K562 (cell line): ENCODE measurements at regions not wholly inside any gene's neighbourhood (a gene's known extent, or its start where the extent isn't known, plus 50 kb on each side); places are given as distances from the start of the nearest gene placed in this dataset.

Experiments
- ATAC-seq: fragments of 200-7000 bp; cut with Tn5 transposase; 3 replicates; pipeline ENCODE4 v1.9.1; 2020; ENCODE audit warnings: moderate library complexity
- BruUV-seq: library from RNA; stranded (reverse); fragments of 400-500 nt; replicated peaks from 2 replicates; lab custom pipeline; 2021; lab: Mats Ljungman, UMichigan
- CTCF ChIA-PET: fragments of 300-600 bp; formaldehyde crosslinking; extraction: SDS; loops from one replicate; lab custom pipeline; 2021; ENCODE audit warnings: low intra/inter-chr PET ratio; lab: Yijun Ruan, JAX
- POLR2A ChIA-PET: fragments of 300-600, 350-650 bp; sonication (Branson Sonifier 250); formaldehyde crosslinking; extraction: SDS; loops from one replicate; lab custom pipeline; 2021; ENCODE audit warnings: antibody characterized with exemption, inconsistent platforms; lab: Yijun Ruan, JAX
- DNase-seq, 4 experiments: peaks; one replicate each; pipeline versions ENCODE4 v3.0.0 to v3.0.0-alpha.2; 2011 to 2018; ENCODE audit warnings: low spot score in 3 of 4, mixed read lengths in 3 of 4; ENCODE audit errors: extremely low read depth in 1 of 4
- FAIRE-seq: peaks from 2 replicates; lab custom pipeline; 2011; peaks lifted over from hg19 to GRCh38; lab: Jason Lieb, UNC
- H2AFZ ChIP-seq: 2 replicates; pipeline ENCODE4 v1.6.0; 2011; ENCODE audit warnings: low read depth, low read length, control low read depth, inconsistent platforms
- H3K27ac ChIP-seq: fragments of 200-600 bp; 3 replicates; pipeline ENCODE4 v1.8.0; 2011; ENCODE audit warnings: low read depth, mild to moderate bottlenecking, control low read depth, inconsistent platforms, low read length, moderate library complexity, mixed read lengths; ENCODE audit errors: extremely low read depth
- H3K27me3 ChIP-seq, 2 experiments: fragments of 300-600 bp in 1 of 2; 2 replicates in 1 of 2; 3 replicates in 1 of 2; pipeline versions ENCODE4 v1.6.0 to v1.8.0; 2011; ENCODE audit warnings: inconsistent platforms in 2 of 2, low read length in 2 of 2, mild to moderate bottlenecking in 1 of 2, mixed read lengths in 1 of 2, moderate library complexity in 1 of 2; ENCODE audit not compliant: control insufficient read depth in 2 of 2, insufficient read depth in 2 of 2
- H3K36me3 ChIP-seq: fragments of 300-600 bp; 3 replicates; pipeline ENCODE4 v1.8.0; 2011; ENCODE audit warnings: mild to moderate bottlenecking, low read length, inconsistent platforms; ENCODE audit not compliant: control insufficient read depth, insufficient read depth
- H3K4me1 ChIP-seq, 2 experiments: fragments of 200-600 bp in 1 of 2; replicated peaks in 1 of 2; 2 replicates in 1 of 2; 3 replicates in 1 of 2; pipeline versions ENCODE4 v1.5.1 to v1.8.0; 2011; ENCODE audit warnings: inconsistent platforms in 2 of 2, low read length in 2 of 2, mild to moderate bottlenecking in 1 of 2, mixed read lengths in 1 of 2, moderate library complexity in 1 of 2; ENCODE audit not compliant: control insufficient read depth in 2 of 2, insufficient read depth in 2 of 2
- H3K4me2 ChIP-seq: 2 replicates; pipeline ENCODE4 v1.6.1; 2011; ENCODE audit warnings: low read length, control low read depth, inconsistent platforms, mixed read lengths; ENCODE audit not compliant: insufficient read depth
- H3K4me3 ChIP-seq: fragments of 200-600 bp; sonication (generic), shearing (Covaris generic); 2 replicates; pipeline ENCODE4 v1.5.1; 2016; ENCODE audit warnings: control low read depth, inconsistent platforms
- H3K79me2 ChIP-seq: fragments of 200-600 bp; 3 replicates; pipeline ENCODE4 v1.8.0; 2011; ENCODE audit warnings: low read length, inconsistent platforms; ENCODE audit not compliant: control insufficient read depth, insufficient read depth
- H3K9ac ChIP-seq, 2 experiments: 2 replicates each; pipeline versions ENCODE4 v1.6.0 to v1.6.1; 2011; ENCODE audit warnings: low read depth in 2 of 2, low read length in 2 of 2, control low read depth in 1 of 2, inconsistent platforms in 1 of 2, mild to moderate bottlenecking in 1 of 2, mixed read lengths in 1 of 2; ENCODE audit not compliant: insufficient read depth in 1 of 2
- H3K9me1 ChIP-seq: one replicate; pipeline ENCODE4 v1.6.0; 2011; ENCODE audit warnings: inconsistent platforms, mild to moderate bottlenecking, low read length, moderate library complexity; ENCODE audit not compliant: control insufficient read depth, insufficient read depth
- H3K9me3 ChIP-seq: replicated peaks from 2 replicates; pipeline ENCODE4 v1.5.1; 2011; ENCODE audit warnings: low read depth, low read length, inconsistent platforms; ENCODE audit not compliant: control insufficient read depth, insufficient read depth
- H4K20me1 ChIP-seq: replicated peaks from 2 replicates; pipeline ENCODE4 v1.6.1; 2011; ENCODE audit warnings: low read length, inconsistent platforms, mixed read lengths; ENCODE audit not compliant: control insufficient read depth, insufficient read depth
- CBFB ChIP-seq: sonication (generic); formaldehyde crosslinking; IDR thresholded peaks from 2 replicates; pipeline ENCODE4 v1.4.0; 2020; ENCODE audit warnings: mild to moderate bottlenecking, missing genetic modification reagents
- CHD1 ChIP-seq: fragments of 200-600 bp; sonication (generic); IDR thresholded peaks from one replicate; pipeline ENCODE4 v1.6.1; 2012; ENCODE audit warnings: mild to moderate bottlenecking, moderate library complexity, low read length, inconsistent platforms
- DDX20 ChIP-seq: fragments of 450-650 bp; IDR thresholded peaks from 2 replicates; pipeline ENCODE4 v1.6.1; 2016; ENCODE audit warnings: missing genetic modification characterization, low read depth, mild to moderate bottlenecking, missing compliant biosample characterization, moderate library complexity
- FOXA1 ChIP-seq: fragments of 450-650 bp; IDR thresholded peaks from 2 replicates; pipeline ENCODE4 v1.6.1; 2016; ENCODE audit warnings: mild to moderate bottlenecking, borderline replicate concordance
- FUS ChIP-seq: fragments of 200-400 bp; formaldehyde crosslinking; optimal IDR thresholded peaks from 2 replicates; pipeline ENCODE3; 2017; ENCODE audit warnings: low read depth, low read length
- GTF2F1 ChIP-seq: IDR thresholded peaks from 2 replicates; pipeline ENCODE4 v1.6.1; 2011; ENCODE audit warnings: low read depth, low read length, improper control_type of control experiment
- MAFK ChIP-seq: IDR thresholded peaks from 2 replicates; pipeline ENCODE4 v1.6.1; 2011; ENCODE audit warnings: low read length, improper control_type of control experiment
- MBD2 ChIP-seq: sonication (generic); IDR thresholded peaks from 2 replicates; pipeline ENCODE4 v1.6.1; 2016; ENCODE audit warnings: low read depth, borderline replicate concordance
- NFXL1 ChIP-seq: fragments of 450-650 bp; formaldehyde crosslinking; IDR thresholded peaks from 2 replicates; pipeline ENCODE4 v1.4.0; 2021; ENCODE audit warnings: mild to moderate bottlenecking
- RBM39 ChIP-seq: fragments of 200-400 bp; formaldehyde crosslinking; optimal IDR thresholded peaks from 2 replicates; pipeline ENCODE3; 2018; ENCODE audit warnings: low read depth, low read length
- YBX1 ChIP-seq: fragments of 450-650 bp; IDR thresholded peaks from 2 replicates; pipeline ENCODE4 v1.7.1; 2016; ENCODE audit warnings: mild to moderate bottlenecking
- ZFP1 ChIP-seq: fragments of 450-650 bp; formaldehyde crosslinking; IDR thresholded peaks from 2 replicates; pipeline ENCODE4 v1.4.0; 2020; ENCODE audit warnings: mild to moderate bottlenecking, mixed read lengths
- ZNF444 ChIP-seq: fragments of 250-450 bp; sonication (Bioruptor Pico); IDR thresholded peaks from 2 replicates; pipeline ENCODE4 v1.4.0; 2020; ENCODE audit warnings: mild to moderate bottlenecking, moderate library complexity
- WGBS: fragments of 100-300 bp; shearing (Covaris generic); methylation state at CpG from one replicate; pipeline ENCODE4 v1.1.6; 2016; ENCODE audit warnings: low coverage, mixed read lengths; ENCODE audit not compliant: insufficient coverage; ENCODE audit errors: missing lambda C conversion rate; 5-methylcytosine and 5-hydroxymethylcytosine counted together
- in situ Hi-C: fragments of 300-500 bp; cut with MboI; formaldehyde crosslinking; loops from 4 replicates; pipeline ENCODE4 v1.15.0; 2018; ENCODE audit warnings: inconsistent platforms, mixed read lengths
- intact Hi-C: fragments of 100-400 bp; cut with micrococcal nuclease; formaldehyde crosslinking; loops from 2 replicates; pipeline ENCODE4 v1.14.2; 2022
- TF ChIP-seq, protein P1 (sequence below), 2 experiments: fragments of 450-650 bp; IDR thresholded peaks; 2 replicates each; pipeline ENCODE4 v1.6.1; 2016
- TF ChIP-seq, protein P2 (sequence below): fragments of 250-450 bp; sonication (Bioruptor Pico); IDR thresholded peaks from 2 replicates; pipeline ENCODE4 v1.8.0; 2021; ENCODE audit warnings: mild to moderate bottlenecking, moderate library complexity

DNA sequence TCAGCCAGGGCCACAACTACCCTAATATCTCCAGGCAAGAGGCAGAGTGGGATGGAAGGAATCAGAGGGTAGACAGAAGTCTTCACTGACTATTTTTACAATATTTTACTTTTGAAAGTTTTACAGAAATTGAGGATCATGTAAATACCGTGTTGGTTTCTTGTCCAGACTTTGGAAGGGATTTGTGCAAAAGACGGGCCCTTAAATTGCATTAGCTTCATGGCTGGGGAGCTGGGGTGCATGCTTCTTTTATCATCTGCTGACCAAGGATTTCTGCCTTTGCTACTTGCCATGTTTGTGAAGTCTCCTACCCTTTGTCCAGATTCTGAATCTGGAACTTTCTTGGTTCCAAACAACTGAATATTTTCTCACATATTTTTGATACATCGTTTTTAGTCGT, 107.7 kb upstream of the GRIN3A start:
- Histone ChIP-seq H4K20me1 (no peaks in the 10 kb centered on the region), H3K36me3 (no peaks in the 10 kb centered on the region), H3K9ac (no peak overlapping the region), H3K27me3 (no peaks in the 10 kb centered on the region), H3K27ac (no peak overlapping the region), H3K4me3 (no peak overlapping the region), H3K9me1 (no peaks in the 10 kb centered on the region), H2AFZ (peak overlapping the region; percentile 38; the same call in 1 of the 2 replicates), H3K79me2 (no peaks in the 10 kb centered on the region), H3K9me3 (no peaks in the 10 kb centered on the region), H3K4me1 (peaks cover 8 to 20% of the 10 kb centered on the region in 2 experiments; a peak in 4 of 5 replicates), H3K4me2 (no peak overlapping the region)
- no TSS peak for BruUV-seq
- in situ Hi-C loops: no loop called here
- 22% methylated on average over 4 of the region's 4 CpGs for WGBS
- POLR2A ChIA-PET: no interaction called here
- FAIRE-seq (no peak), DNase-seq (no peak), ATAC-seq (no peak)
- TF ChIP-seq YBX1: no peak
- no peak for TF ChIP-seq RBM39
- TF ChIP-seq FUS: no peak
- TF ChIP-seq CHD1: no peak
- TF ChIP-seq MAFK: no peak
- TF ChIP-seq MBD2: no peak
- no peak for TF ChIP-seq NFXL1 (CRISPR knock-in tag)
- TF ChIP-seq DDX20 (tag): no peak
- TF ChIP-seq, protein P1, sequence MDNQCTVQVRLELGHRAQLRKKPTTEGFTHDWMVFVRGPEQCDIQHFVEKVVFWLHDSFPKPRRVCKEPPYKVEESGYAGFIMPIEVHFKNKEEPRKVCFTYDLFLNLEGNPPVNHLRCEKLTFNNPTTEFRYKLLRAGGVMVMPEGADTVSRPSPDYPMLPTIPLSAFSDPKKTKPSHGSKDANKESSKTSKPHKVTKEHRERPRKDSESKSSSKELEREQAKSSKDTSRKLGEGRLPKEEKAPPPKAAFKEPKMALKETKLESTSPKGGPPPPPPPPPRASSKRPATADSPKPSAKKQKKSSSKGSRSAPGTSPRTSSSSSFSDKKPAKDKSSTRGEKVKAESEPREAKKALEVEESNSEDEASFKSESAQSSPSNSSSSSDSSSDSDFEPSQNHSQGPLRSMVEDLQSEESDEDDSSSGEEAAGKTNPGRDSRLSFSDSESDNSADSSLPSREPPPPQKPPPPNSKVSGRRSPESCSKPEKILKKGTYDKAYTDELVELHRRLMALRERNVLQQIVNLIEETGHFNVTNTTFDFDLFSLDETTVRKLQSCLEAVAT (IDR thresholded peaks at IDR 0.05): no peak
- TF ChIP-seq ZNF444 (CRISPR knock-in tag): no peak
- no peak for TF ChIP-seq GTF2F1
- no peak for TF ChIP-seq ZFP1
- TF ChIP-seq, protein P2, sequence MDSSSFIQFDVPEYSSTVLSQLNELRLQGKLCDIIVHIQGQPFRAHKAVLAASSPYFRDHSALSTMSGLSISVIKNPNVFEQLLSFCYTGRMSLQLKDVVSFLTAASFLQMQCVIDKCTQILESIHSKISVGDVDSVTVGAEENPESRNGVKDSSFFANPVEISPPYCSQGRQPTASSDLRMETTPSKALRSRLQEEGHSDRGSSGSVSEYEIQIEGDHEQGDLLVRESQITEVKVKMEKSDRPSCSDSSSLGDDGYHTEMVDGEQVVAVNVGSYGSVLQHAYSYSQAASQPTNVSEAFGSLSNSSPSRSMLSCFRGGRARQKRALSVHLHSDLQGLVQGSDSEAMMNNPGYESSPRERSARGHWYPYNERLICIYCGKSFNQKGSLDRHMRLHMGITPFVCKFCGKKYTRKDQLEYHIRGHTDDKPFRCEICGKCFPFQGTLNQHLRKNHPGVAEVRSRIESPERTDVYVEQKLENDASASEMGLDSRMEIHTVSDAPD (CRISPR knock-in tag): no peak
- no peak for TF ChIP-seq FOXA1
- TF ChIP-seq CBFB (CRISPR knock-in tag): no peak
- intact Hi-C loops: loop anchor here (5.0 kb wide), 1 partner anchor 101 kb away; no protein-coding TSS in a partner anchor
- CTCF ChIA-PET: no interaction called here
